ENCODE measurements at regions not wholly inside any gene's neighbourhood (a gene's known extent, or its start where the extent isn't known, plus 50 kb on each side); places are given as distances from the start of the nearest gene placed in this dataset.

- H3K4me1 ChIP-seq = no peaks in the 10 kb centered on the region
- H3K36me3 ChIP-seq = no peaks in the 10 kb centered on the region
- DNase-seq = no peak
- H3K27ac ChIP-seq = no peak overlapping the region
- no peaks in the 10 kb centered on the region for H3K27me3 ChIP-seq
- intact Hi-C loops (cut with DNase I; ENCODE audit: low total_unique reads) = no loop called here
- H3K9me3 ChIP-seq = no peaks in the 10 kb centered on the region
- H3K4me3 ChIP-seq = no peak overlapping the region
- no peak for TF ChIP-seq CTCF (IDR thresholded peaks at IDR 0.05)
Observed at GRCh38 chr5:92126182-92126581, 743.1 kb upstream of the ARRDC3 start.

- intact Hi-C loops (cut with DNase I; ENCODE audit: low total_unique reads) = no loop called here
- Histone ChIP-seq H3K4me1 (no peaks in the 10 kb centered on the region), H3K27ac (no peak overlapping the region), H3K27me3 (no peaks in the 10 kb centered on the region), H3K9me3 (no peaks in the 10 kb centered on the region), H3K4me3 (no peak overlapping the region), H3K36me3 (no peaks in the 10 kb centered on the region)
- no peak for TF ChIP-seq CTCF (IDR thresholded peaks at IDR 0.05)
- DNase-seq = no peak
Observed at GRCh38 chr5:92119110-92119509, 736.0 kb upstream of the ARRDC3 start.

- TF ChIP-seq CTCF (IDR thresholded peaks at IDR 0.05) = no peak
Observed at GRCh38 chr5:92106808-92107207, 723.7 kb upstream of the ARRDC3 start.

GRCh38 chr5:92104126-92104525 is 721.0 kb upstream of the ARRDC3 start:
- Histone ChIP-seq H3K27ac (no peak overlapping the region), H3K9me3 (no peaks in the 10 kb centered on the region), H3K27me3 (no peaks in the 10 kb centered on the region), H3K4me1 (no peaks in the 10 kb centered on the region), H3K36me3 (no peaks in the 10 kb centered on the region), H3K4me3 (no peak overlapping the region)
- intact Hi-C loops (cut with DNase I; ENCODE audit: low total_unique reads) = no loop called here
- TF ChIP-seq CTCF (IDR thresholded peaks at IDR 0.05) = no peak
- no peak for DNase-seq

More at GRCh38 chr5:92106808-92107207, 723.7 kb upstream of the ARRDC3 start:
- H3K9me3 ChIP-seq = no peaks in the 10 kb centered on the region
- H3K27ac ChIP-seq = no peak overlapping the region
- intact Hi-C loops (cut with DNase I; ENCODE audit: low total_unique reads) = no loop called here
- no peaks in the 10 kb centered on the region for H3K36me3 ChIP-seq
- H3K27me3 ChIP-seq = no peaks in the 10 kb centered on the region
- DNase-seq = no peak
- H3K4me1 ChIP-seq = no peaks in the 10 kb centered on the region
- H3K4me3 ChIP-seq = no peak overlapping the region

- no peak for TF ChIP-seq CTCF (IDR thresholded peaks at IDR 0.05)
- no peak overlapping the region for H3K4me3 ChIP-seq
- H3K27ac ChIP-seq = no peak overlapping the region
- H3K9me3 ChIP-seq = no peaks in the 10 kb centered on the region
- H3K36me3 ChIP-seq = no peaks in the 10 kb centered on the region
- H3K4me1 ChIP-seq = no peaks in the 10 kb centered on the region
- DNase-seq = no peak
- no peaks in the 10 kb centered on the region for H3K27me3 ChIP-seq
- intact Hi-C loops (cut with DNase I; ENCODE audit: low total_unique reads) = no loop called here
Observed at GRCh38 chr5:92102313-92102712, 719.2 kb upstream of the ARRDC3 start.

- H3K27ac ChIP-seq = no peak overlapping the region
- H3K4me1 ChIP-seq = no peaks in the 10 kb centered on the region
- H3K4me3 ChIP-seq = no peak overlapping the region
- H3K9me3 ChIP-seq = no peaks in the 10 kb centered on the region
- no peak for DNase-seq
- H3K27me3 ChIP-seq = no peaks in the 10 kb centered on the region
- no peak for TF ChIP-seq CTCF (IDR thresholded peaks at IDR 0.05)
- H3K36me3 ChIP-seq = no peaks in the 10 kb centered on the region
- intact Hi-C loops (cut with DNase I; ENCODE audit: low total_unique reads) = no loop called here
Observed at GRCh38 chr5:92092239-92092638, 709.1 kb upstream of the ARRDC3 start.

Measured in tibial artery (tissue), 4 donors.